ENCODE measurements at regions not wholly inside any gene's neighbourhood (a gene's known extent, or its start where the extent isn't known, plus 50 kb on each side); places are given as distances from the start of the nearest gene placed in this dataset.

DNA sequence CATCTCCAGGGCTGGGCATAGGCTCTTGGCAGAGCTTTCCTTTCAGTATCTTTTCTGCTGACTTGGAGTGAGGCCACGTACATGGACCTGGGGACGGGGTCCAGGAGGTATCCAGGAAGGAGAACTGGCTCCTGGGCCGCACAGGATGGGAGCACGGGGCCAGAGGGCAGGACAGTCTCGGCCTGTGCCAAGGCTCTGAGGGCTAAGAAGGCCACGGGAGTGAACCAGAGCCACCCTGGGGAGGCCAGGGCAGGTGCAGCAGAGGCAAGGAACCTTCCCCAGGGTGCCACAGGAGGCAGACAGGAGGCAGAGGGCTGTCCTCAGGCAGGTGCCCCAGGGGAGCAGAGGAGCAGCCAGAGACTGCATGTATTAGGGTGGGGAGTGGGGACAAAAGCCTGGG lies 50.3 kb downstream of the PLXNA1 start:
- Histone ChIP-seq H2AFZ (ENCODE audit: low read depth, low read length) (no peak overlapping the region), H3K79me2 (ENCODE audit: insufficient read depth, low read length) (no peaks in the 10 kb centered on the region), H3K36me3 (ENCODE audit: insufficient read depth, low read length) (peaks cover 59% of the 10 kb centered on the region), H3K27me3 (ENCODE audit: insufficient read depth, low read length, poor library complexity) (no peaks in the 10 kb centered on the region), H3K4me3 (ENCODE audit: low read depth in 1 of 2, low read length in 2 of 2) (no peak overlapping the region), H3K4me2 (ENCODE audit: insufficient read depth, low read length) (no peak overlapping the region), H3K9ac (ENCODE audit: low read depth, low read length) (no peak overlapping the region), H3K9me3 (ENCODE audit: insufficient read depth, low read length, severe bottlenecking) (no peaks in the 10 kb centered on the region), H3K27ac (ENCODE audit: low read length) (no peak overlapping the region), H3K4me1 (ENCODE audit: insufficient read depth, low read length) (no peaks in the 10 kb centered on the region), H4K20me1 (ENCODE audit: insufficient read depth, low read length) (peaks cover 3% of the 10 kb centered on the region; the same call in 1 of the 2 replicates)
- no peak for TF ChIP-seq EZH2 (IDR thresholded peaks at IDR 0.05; ENCODE audit: borderline replicate concordance, low read depth, low read length, severe bottlenecking)
- TF ChIP-seq, protein P1, sequence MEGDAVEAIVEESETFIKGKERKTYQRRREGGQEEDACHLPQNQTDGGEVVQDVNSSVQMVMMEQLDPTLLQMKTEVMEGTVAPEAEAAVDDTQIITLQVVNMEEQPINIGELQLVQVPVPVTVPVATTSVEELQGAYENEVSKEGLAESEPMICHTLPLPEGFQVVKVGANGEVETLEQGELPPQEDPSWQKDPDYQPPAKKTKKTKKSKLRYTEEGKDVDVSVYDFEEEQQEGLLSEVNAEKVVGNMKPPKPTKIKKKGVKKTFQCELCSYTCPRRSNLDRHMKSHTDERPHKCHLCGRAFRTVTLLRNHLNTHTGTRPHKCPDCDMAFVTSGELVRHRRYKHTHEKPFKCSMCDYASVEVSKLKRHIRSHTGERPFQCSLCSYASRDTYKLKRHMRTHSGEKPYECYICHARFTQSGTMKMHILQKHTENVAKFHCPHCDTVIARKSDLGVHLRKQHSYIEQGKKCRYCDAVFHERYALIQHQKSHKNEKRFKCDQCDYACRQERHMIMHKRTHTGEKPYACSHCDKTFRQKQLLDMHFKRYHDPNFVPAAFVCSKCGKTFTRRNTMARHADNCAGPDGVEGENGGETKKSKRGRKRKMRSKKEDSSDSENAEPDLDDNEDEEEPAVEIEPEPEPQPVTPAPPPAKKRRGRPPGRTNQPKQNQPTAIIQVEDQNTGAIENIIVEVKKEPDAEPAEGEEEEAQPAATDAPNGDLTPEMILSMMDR (IDR thresholded peaks at IDR 0.05; ENCODE audit: borderline replicate concordance, extremely low read depth, low read length, poor library complexity, severe bottlenecking): no peak
- ATAC-seq (ENCODE audit: insufficient read depth, low read depth): no peak
- DNase-seq: no peak

DNA sequence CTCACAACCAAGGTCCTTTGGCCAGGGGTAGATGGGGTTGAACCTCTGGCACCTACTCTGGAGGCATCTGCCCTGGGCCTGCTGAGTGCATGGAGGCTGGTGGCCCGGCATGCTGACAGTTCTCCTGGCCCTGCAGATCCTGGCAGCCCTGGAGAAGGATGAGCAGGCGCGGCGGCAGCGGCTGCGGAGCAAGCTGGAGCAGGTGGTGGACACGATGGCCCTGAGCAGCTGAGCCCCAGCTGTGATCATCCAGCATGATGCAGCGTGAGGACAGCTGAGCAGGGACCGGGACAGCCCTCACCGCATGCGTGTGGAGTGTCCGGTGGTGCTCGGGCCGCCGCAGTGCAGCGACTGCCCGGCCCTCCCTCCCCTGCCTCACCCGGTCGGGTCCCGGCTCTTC lies 50.9 kb downstream of the PLXNA1 start:
- H3K36me3 ChIP-seq (ENCODE audit: insufficient read depth, low read length): peaks cover 53% of the 10 kb centered on the region
- H3K27me3 ChIP-seq (ENCODE audit: insufficient read depth, low read length, poor library complexity): no peaks in the 10 kb centered on the region
- no peak overlapping the region for H2AFZ ChIP-seq (ENCODE audit: low read depth, low read length)
- no peak for TF ChIP-seq EZH2 (IDR thresholded peaks at IDR 0.05; ENCODE audit: borderline replicate concordance, low read depth, low read length, severe bottlenecking)
- TF ChIP-seq, protein P1 (IDR thresholded peaks at IDR 0.05; ENCODE audit: borderline replicate concordance, extremely low read depth, low read length, poor library complexity, severe bottlenecking): no peak
- DNase-seq (no peak), ATAC-seq (ENCODE audit: insufficient read depth, low read depth) (no peak)
- no peaks in the 10 kb centered on the region for H3K79me2 ChIP-seq (ENCODE audit: insufficient read depth, low read length)
- H4K20me1 ChIP-seq (ENCODE audit: insufficient read depth, low read length): peaks cover 3% of the 10 kb centered on the region; the same call in 1 of the 2 replicates
- H3K9me3 ChIP-seq (ENCODE audit: insufficient read depth, low read length, severe bottlenecking): no peaks in the 10 kb centered on the region
- no peaks in the 10 kb centered on the region for H3K4me1 ChIP-seq (ENCODE audit: insufficient read depth, low read length)
- H3K4me2 ChIP-seq (ENCODE audit: insufficient read depth, low read length): no peak overlapping the region
- no peak overlapping the region for H3K27ac ChIP-seq (ENCODE audit: low read length)
- H3K9ac ChIP-seq (ENCODE audit: low read depth, low read length): no peak overlapping the region
- no peak overlapping the region for H3K4me3 ChIP-seq (ENCODE audit: low read depth in 1 of 2, low read length in 2 of 2)

DNA sequence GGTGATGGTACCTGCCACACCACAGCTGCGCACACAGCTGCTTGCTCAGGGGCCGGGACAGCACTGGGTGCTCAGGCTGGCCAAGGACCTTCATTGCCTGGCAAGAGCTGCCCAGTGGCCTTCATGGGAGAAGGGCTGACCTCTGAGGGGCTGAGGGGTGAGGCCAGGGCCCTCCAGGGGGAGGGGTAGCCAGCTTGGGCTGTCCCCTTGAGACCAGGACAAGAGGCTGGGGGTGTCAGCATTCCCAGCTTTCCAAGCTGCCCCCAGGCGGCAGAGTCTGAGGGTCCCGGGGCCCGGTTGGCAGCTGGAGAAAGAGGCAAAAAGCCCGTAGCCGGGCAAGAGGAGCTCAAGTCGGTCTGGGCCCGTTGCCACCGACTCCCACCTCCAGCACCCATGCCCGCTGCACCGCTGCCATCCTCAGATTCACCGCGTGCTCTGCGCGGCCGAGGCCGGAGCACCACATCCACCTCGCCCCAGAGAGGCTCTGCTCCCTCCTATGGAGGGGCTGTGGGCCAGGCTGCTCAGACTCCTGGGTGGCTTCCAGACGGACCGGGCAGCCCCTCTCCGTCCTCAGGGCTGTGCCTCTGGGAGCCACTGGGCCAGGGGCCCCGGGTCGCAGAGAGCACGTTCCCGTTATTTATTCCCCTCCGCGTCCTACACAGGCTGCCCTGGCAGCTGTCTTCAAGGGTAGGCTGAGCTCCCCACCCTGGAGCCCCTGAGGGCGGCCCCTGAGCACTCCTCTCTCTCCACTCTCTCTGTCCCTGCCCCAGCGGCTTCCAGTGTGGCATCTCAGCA lies 51.5 kb downstream of the PLXNA1 start:
- H2AFZ ChIP-seq (ENCODE audit: low read depth, low read length): no peak overlapping the region
- H3K9me3 ChIP-seq (ENCODE audit: insufficient read depth, low read length, severe bottlenecking): no peaks in the 10 kb centered on the region
- TF ChIP-seq, protein P1 (IDR thresholded peaks at IDR 0.05; ENCODE audit: borderline replicate concordance, extremely low read depth, low read length, poor library complexity, severe bottlenecking): no peak
- no peak for TF ChIP-seq EZH2 (IDR thresholded peaks at IDR 0.05; ENCODE audit: borderline replicate concordance, low read depth, low read length, severe bottlenecking)
- H3K27ac ChIP-seq (ENCODE audit: low read length): no peak overlapping the region
- peaks cover 3% of the 10 kb centered on the region; the same call in 1 of the 2 replicates for H4K20me1 ChIP-seq (ENCODE audit: insufficient read depth, low read length)
- H3K4me2 ChIP-seq (ENCODE audit: insufficient read depth, low read length): no peak overlapping the region
- DNase-seq (no peak), ATAC-seq (ENCODE audit: insufficient read depth, low read depth) (no peak)
- no peaks in the 10 kb centered on the region for H3K79me2 ChIP-seq (ENCODE audit: insufficient read depth, low read length)
- peaks cover 47% of the 10 kb centered on the region for H3K36me3 ChIP-seq (ENCODE audit: insufficient read depth, low read length)
- no peaks in the 10 kb centered on the region for H3K4me1 ChIP-seq (ENCODE audit: insufficient read depth, low read length)
- H3K4me3 ChIP-seq (ENCODE audit: low read depth in 1 of 2, low read length in 2 of 2): no peak overlapping the region
- no peak overlapping the region for H3K9ac ChIP-seq (ENCODE audit: low read depth, low read length)
- H3K27me3 ChIP-seq (ENCODE audit: insufficient read depth, low read length, poor library complexity): no peaks in the 10 kb centered on the region
